Chondrocyte (in vitro differentiated cells): ENCODE measurements at regions not wholly inside any gene's neighbourhood (a gene's known extent, or its start where the extent isn't known, plus 50 kb on each side); places are given as distances from the start of the nearest gene placed in this dataset.

Experiments
- DNase-seq: peaks from one replicate; pipeline ENCODE4 v3.0.0; 2021; ENCODE audit warnings: mixed read lengths, low spot score
- H3K27ac Mint-ChIP-seq: one replicate; pipeline ENCODE4 v1.8.0; 2021; ENCODE audit warnings: mild to moderate bottlenecking, moderate library complexity, mixed read lengths; ENCODE audit not compliant: unreplicated experiment
- H3K27me3 Mint-ChIP-seq: 2 replicates; pipeline ENCODE4 v1.8.0; 2021; ENCODE audit warnings: low read depth, mixed read lengths
- H3K36me3 Mint-ChIP-seq: 2 replicates; pipeline ENCODE4 v1.8.0; 2021; ENCODE audit warnings: low read depth, mixed read lengths
- H3K4me1 Mint-ChIP-seq: 2 replicates; pipeline ENCODE4 v1.8.0; 2021; ENCODE audit warnings: low read depth, mild to moderate bottlenecking, mixed read lengths
- H3K4me3 Mint-ChIP-seq: one replicate; pipeline ENCODE4 v1.8.0; 2021; ENCODE audit warnings: mild to moderate bottlenecking, moderate library complexity, mixed read lengths; ENCODE audit not compliant: unreplicated experiment
- H3K9me3 Mint-ChIP-seq: 2 replicates; pipeline ENCODE4 v1.8.0; 2021; ENCODE audit warnings: low read depth, mixed read lengths
- CTCF ChIP-seq: fragments of 200-600 bp; sonication (generic); IDR thresholded peaks from 2 replicates; pipeline ENCODE4 v1.5.0; 2021; ENCODE audit warnings: antibody characterized with exemption, mild to moderate bottlenecking, moderate library complexity

- no peak for DNase-seq
- H3K27ac Mint-ChIP-seq: no peak overlapping the region
- H3K4me3 Mint-ChIP-seq: no peak overlapping the region
- peaks cover 2% of the 10 kb centered on the region for H3K9me3 Mint-ChIP-seq
- no peaks in the 10 kb centered on the region for H3K36me3 Mint-ChIP-seq
- peaks cover 2% of the 10 kb centered on the region for H3K27me3 Mint-ChIP-seq
- H3K4me1 Mint-ChIP-seq: no peaks in the 10 kb centered on the region
- no peak for TF ChIP-seq CTCF
Measured at GRCh38 chr3:5861151-5861550, 673.6 kb downstream of the EDEM1 start.

- H3K4me1 Mint-ChIP-seq: no peaks in the 10 kb centered on the region
- no peak for DNase-seq
- H3K36me3 Mint-ChIP-seq: no peaks in the 10 kb centered on the region
- H3K4me3 Mint-ChIP-seq: no peak overlapping the region
- H3K27ac Mint-ChIP-seq: no peak overlapping the region
- H3K27me3 Mint-ChIP-seq: no peaks in the 10 kb centered on the region
- TF ChIP-seq CTCF: no peak
- H3K9me3 Mint-ChIP-seq: peaks cover 17% of the 10 kb centered on the region
Measured at GRCh38 chr3:5874931-5875341, 687.4 kb downstream of the EDEM1 start.

GRCh38 chr3:5888851-5889250 lies 701.3 kb downstream of the EDEM1 start:
- no peak for TF ChIP-seq CTCF
- H3K27me3 Mint-ChIP-seq: no peaks in the 10 kb centered on the region
- no peak overlapping the region for H3K27ac Mint-ChIP-seq
- no peak overlapping the region for H3K4me3 Mint-ChIP-seq
- DNase-seq: no peak
- no peaks in the 10 kb centered on the region for H3K4me1 Mint-ChIP-seq
- no peaks in the 10 kb centered on the region for H3K36me3 Mint-ChIP-seq
- no peaks in the 10 kb centered on the region for H3K9me3 Mint-ChIP-seq

- DNase-seq: no peak
- TF ChIP-seq CTCF: no peak
- Mint-ChIP-seq H3K27me3 (no peaks in the 10 kb centered on the region), H3K36me3 (no peaks in the 10 kb centered on the region), H3K9me3 (no peaks in the 10 kb centered on the region), H3K27ac (no peak overlapping the region), H3K4me3 (no peak overlapping the region), H3K4me1 (no peaks in the 10 kb centered on the region)
Measured at GRCh38 chr3:5889374-5889773, 701.9 kb downstream of the EDEM1 start.

- H3K27ac Mint-ChIP-seq: no peak overlapping the region
- no peak overlapping the region for H3K4me3 Mint-ChIP-seq
- no peaks in the 10 kb centered on the region for H3K36me3 Mint-ChIP-seq
- no peak for TF ChIP-seq CTCF
- no peak for DNase-seq
- H3K27me3 Mint-ChIP-seq: no peaks in the 10 kb centered on the region
- no peaks in the 10 kb centered on the region for H3K9me3 Mint-ChIP-seq
- no peaks in the 10 kb centered on the region for H3K4me1 Mint-ChIP-seq
Measured at GRCh38 chr3:5891711-5892110, 704.2 kb downstream of the EDEM1 start.
